H1 (cell line): ENCODE measurements at regions not wholly inside any gene's neighbourhood (a gene's known extent, or its start where the extent isn't known, plus 50 kb on each side); places are given as distances from the start of the nearest gene placed in this dataset.

ENCODE experiments used
- CTCF ChIA-PET: fragments of 300-600 bp; sonication (Branson Sonifier 250); formaldehyde crosslinking; loops from one replicate; lab custom pipeline; 2021; ENCODE audit not compliant: partially characterized antibody; lab: Charles Lee
- POLR2A ChIA-PET: fragments of 300-600 bp; sonication (Branson Sonifier 250); formaldehyde crosslinking; loops from one replicate; lab custom pipeline; 2021; ENCODE audit warnings: inconsistent platforms; ENCODE audit not compliant: partially characterized antibody; lab: Charles Lee
- DNase-seq, 2 experiments: peaks; one replicate each; pipeline versions ENCODE4 v3.0.0 to v3.0.0-alpha.2; 2010 to 2022; ENCODE audit warnings: low spot score in 2 of 2, low read depth in 1 of 2, mixed read lengths in 1 of 2
- FAIRE-seq: peaks from 2 replicates; lab custom pipeline; 2011; peaks lifted over from hg19 to GRCh38; lab: Jason Lieb, UNC
- H2AFZ ChIP-seq: 2 replicates; pipeline ENCODE4 v1.8.1; 2012; ENCODE audit warnings: low read length, inconsistent platforms
- H2AK5ac ChIP-seq: 2 replicates; pipeline ENCODE4 v1.6.1; 2013; ENCODE audit warnings: low read depth, low read length
- H2BK120ac ChIP-seq: replicated peaks from 2 replicates; pipeline ENCODE3; 2013; ENCODE audit warnings: low read depth, low read length, inconsistent platforms
- H2BK12ac ChIP-seq: 2 replicates; pipeline ENCODE4 v1.6.1; 2013; ENCODE audit warnings: low read depth, low read length
- H2BK15ac ChIP-seq: 2 replicates; pipeline ENCODE4 v1.6.1; 2013; ENCODE audit warnings: low read length
- H2BK20ac ChIP-seq: 2 replicates; pipeline ENCODE4 v1.6.1; 2013; ENCODE audit warnings: low read length
- H2BK5ac ChIP-seq: 2 replicates; pipeline ENCODE4 v1.6.1; 2013; ENCODE audit warnings: low read depth, low read length
- H3K14ac ChIP-seq: 2 replicates; pipeline ENCODE4 v1.6.1; 2013; ENCODE audit warnings: inconsistent platforms; ENCODE audit not compliant: insufficient read length
- H3K18ac ChIP-seq: 2 replicates; pipeline ENCODE4 v1.6.1; 2013; ENCODE audit warnings: low read length; ENCODE audit errors: extremely low read depth
- H3K23ac ChIP-seq: 2 replicates; pipeline ENCODE4 v1.6.1; 2013; ENCODE audit warnings: inconsistent platforms; ENCODE audit not compliant: insufficient read length
- H3K23me2 ChIP-seq: 2 replicates; pipeline ENCODE4 v1.6.1; 2013; ENCODE audit warnings: low read depth, low read length
- H3K27ac ChIP-seq: 2 replicates; pipeline ENCODE4 v1.6.1; 2011; ENCODE audit warnings: low read depth, low read length, inconsistent platforms
- H3K27me3 ChIP-seq, 4 experiments: replicated peaks in 1 of 4; 1 replicate in 1 of 4; 2 replicates in 3 of 4; pipeline versions ENCODE4 v1.6.1 to v1.8.1; 2011 to 2013; ENCODE audit warnings: low read length in 3 of 4, mild to moderate bottlenecking in 3 of 4, inconsistent platforms in 2 of 4, mixed read lengths in 2 of 4, moderate library complexity in 1 of 4; ENCODE audit not compliant: control insufficient read depth in 3 of 4, insufficient read depth in 3 of 4; ENCODE audit errors: extremely low read depth in 1 of 4
- H3K36me3 ChIP-seq, 4 experiments: 2 replicates each; pipeline versions ENCODE4 v1.6.1 to v1.8.1; 2011 to 2013; ENCODE audit warnings: mild to moderate bottlenecking in 4 of 4, low read length in 3 of 4, moderate library complexity in 2 of 4, control low read depth in 1 of 4, inconsistent platforms in 1 of 4; ENCODE audit not compliant: insufficient read depth in 4 of 4, control insufficient read depth in 2 of 4
- H3K4ac ChIP-seq: replicated peaks from 2 replicates; pipeline ENCODE3; 2013; ENCODE audit warnings: low read length, low read depth, mixed read lengths, inconsistent platforms; ENCODE audit not compliant: insufficient read length
- H3K4me1 ChIP-seq, 4 experiments: replicated peaks in 1 of 4; 1 replicate in 1 of 4; 2 replicates in 3 of 4; pipeline versions ENCODE4 v1.6.1 to v1.8.1; 2011 to 2013; ENCODE audit warnings: low read length in 3 of 4, inconsistent platforms in 2 of 4, mixed read lengths in 1 of 4; ENCODE audit not compliant: insufficient read depth in 4 of 4, control insufficient read depth in 3 of 4
- H3K4me2 ChIP-seq, 2 experiments: 2 replicates each; pipeline versions ENCODE4 v1.6.1 to v1.8.1; 2011 to 2013; ENCODE audit warnings: low read depth in 2 of 2, low read length in 2 of 2, control low read depth in 1 of 2, inconsistent platforms in 1 of 2, mild to moderate bottlenecking in 1 of 2; ENCODE audit not compliant: insufficient read depth in 1 of 2
- H3K4me3 ChIP-seq, 4 experiments: fragments of 200-600, 300-600 bp in 1 of 4; sonication (generic), shearing (Covaris generic), sonication (Bioruptor Twin) in 1 of 4; 2 replicates each; pipeline versions ENCODE4 v1.5.1 to v1.8.1; 2011 to 2016; ENCODE audit warnings: low read length in 4 of 4, low read depth in 3 of 4, control low read depth in 2 of 4, inconsistent platforms in 2 of 4, mild to moderate bottlenecking in 2 of 4, mixed read lengths in 1 of 4, moderate library complexity in 1 of 4; ENCODE audit not compliant: insufficient read depth in 2 of 4; ENCODE audit errors: extremely low read depth in 1 of 4
- H3K56ac ChIP-seq: replicated peaks from 2 replicates; pipeline ENCODE3; 2013; ENCODE audit warnings: low read depth, mild to moderate bottlenecking, mixed read lengths, low read length, inconsistent platforms; ENCODE audit not compliant: insufficient read length
- H3K79me1 ChIP-seq: 2 replicates; pipeline ENCODE4 v1.6.1; 2013; ENCODE audit warnings: low read depth, low read length, control low read depth
- H3K79me2 ChIP-seq, 2 experiments: 2 replicates each; pipeline versions ENCODE4 v1.6.1 to v1.8.1; 2012 to 2013; ENCODE audit warnings: low read length in 2 of 2, mild to moderate bottlenecking in 2 of 2, inconsistent platforms in 1 of 2; ENCODE audit not compliant: insufficient read depth in 2 of 2, control insufficient read depth in 1 of 2
- H3K9ac ChIP-seq, 4 experiments: replicated peaks in 1 of 4; 1 replicate in 1 of 4; 2 replicates in 3 of 4; pipeline versions ENCODE4 v1.6.1 to v1.8.1; 2011 to 2013; ENCODE audit warnings: low read depth in 3 of 4, low read length in 3 of 4, control low read depth in 2 of 4, mild to moderate bottlenecking in 2 of 4, moderate library complexity in 2 of 4, inconsistent platforms in 1 of 4; ENCODE audit errors: extremely low read depth in 1 of 4
- H3K9me3 ChIP-seq, 2 experiments: 2 replicates each; pipeline versions ENCODE4 v1.6.1 to v1.8.1; 2012 to 2013; ENCODE audit warnings: mild to moderate bottlenecking in 2 of 2, moderate library complexity in 2 of 2, control low read depth in 1 of 2, inconsistent platforms in 1 of 2, low read depth in 1 of 2, low read length in 1 of 2, mixed read lengths in 1 of 2; ENCODE audit not compliant: insufficient read depth in 2 of 2
- H4K20me1 ChIP-seq, 2 experiments: replicated peaks in 1 of 2; 2 replicates each; pipeline versions ENCODE3 to v1.8.1; 2011 to 2013; ENCODE audit warnings: inconsistent platforms in 2 of 2, low read length in 2 of 2, mild to moderate bottlenecking in 1 of 2; ENCODE audit not compliant: insufficient read depth in 2 of 2, control insufficient read depth in 1 of 2
- H4K5ac ChIP-seq: 2 replicates; pipeline ENCODE4 v1.6.1; 2013; ENCODE audit warnings: low read length, low read depth, mixed read lengths, inconsistent platforms; ENCODE audit not compliant: insufficient read length
- H4K8ac ChIP-seq: 2 replicates; pipeline ENCODE4 v1.8.0; 2013; ENCODE audit warnings: mild to moderate bottlenecking, moderate library complexity, low read length, inconsistent platforms; ENCODE audit not compliant: insufficient read depth; ENCODE audit errors: extremely low read depth
- H4K91ac ChIP-seq: replicated peaks from 2 replicates; pipeline ENCODE3; 2013; ENCODE audit warnings: low read length, mixed read lengths, inconsistent platforms; ENCODE audit not compliant: insufficient read length
- BCL11A ChIP-seq, 2 experiments: IDR thresholded peaks; one replicate each; pipeline ENCODE4 v1.6.1; 2011; ENCODE audit warnings: low read depth in 2 of 2, low read length in 2 of 2, mild to moderate bottlenecking in 2 of 2
- CBX5 ChIP-seq: fragments of 300-800, 300-1000 bp; sonication (generic); IDR thresholded peaks from 2 replicates; pipeline ENCODE4 v1.7.1; 2016; ENCODE audit warnings: antibody characterized with exemption, low read length, low read depth
- CBX8 ChIP-seq: fragments of 300-800, 300-1000 bp; sonication (generic); IDR thresholded peaks from 2 replicates; pipeline ENCODE4 v1.7.1; 2016; ENCODE audit warnings: low read depth, low read length, borderline replicate concordance
- CTBP2 ChIP-seq: IDR thresholded peaks from 2 replicates; pipeline ENCODE4 v1.7.0; 2011; ENCODE audit warnings: borderline replicate concordance, mild to moderate bottlenecking, moderate library complexity, mixed read lengths, low read length; ENCODE audit not compliant: insufficient read depth, insufficient read length
- EZH2 ChIP-seq: fragments of 200-600 bp; sonication (generic); IDR thresholded peaks from 2 replicates; pipeline ENCODE4 v1.7.1; 2012; ENCODE audit warnings: low read depth, mild to moderate bottlenecking, moderate library complexity, low read length, inconsistent platforms; ENCODE audit not compliant: severe bottlenecking
- GABPA ChIP-seq: IDR thresholded peaks from 2 replicates; pipeline ENCODE4 v1.6.1; 2011; ENCODE audit warnings: mild to moderate bottlenecking, low read length, moderate library complexity, borderline replicate concordance; ENCODE audit not compliant: insufficient read depth
- HDAC2 ChIP-seq, 2 experiments: fragments of 300-600 bp in 1 of 2; sonication (generic) in 1 of 2; IDR thresholded peaks; 2 replicates each; pipeline ENCODE4 v1.6.1; 2011 to 2012; ENCODE audit warnings: low read depth in 2 of 2, low read length in 2 of 2, mild to moderate bottlenecking in 2 of 2, moderate library complexity in 2 of 2, borderline replicate concordance in 1 of 2, inconsistent platforms in 1 of 2
- MAFK ChIP-seq: IDR thresholded peaks from 2 replicates; pipeline ENCODE4 v1.6.1; 2012; ENCODE audit warnings: low read depth, mild to moderate bottlenecking, improper control_type of control experiment, low read length
- RAD21 ChIP-seq, 2 experiments: IDR thresholded peaks in 1 of 2; conservative IDR thresholded peaks in 1 of 2; 2 replicates each; pipeline ENCODE4 v1.6.1; 2011; ENCODE audit warnings: low read depth in 2 of 2, low read length in 2 of 2, improper control_type of control experiment in 1 of 2, inconsistent platforms in 1 of 2, mild to moderate bottlenecking in 1 of 2, moderate library complexity in 1 of 2
- RFX5 ChIP-seq: IDR thresholded peaks from 2 replicates; pipeline ENCODE4 v1.6.1; 2011; ENCODE audit warnings: low read depth, low read length, improper control_type of control experiment, borderline replicate concordance
- RXRA ChIP-seq: IDR thresholded peaks from 2 replicates; pipeline ENCODE4 v1.6.1; 2011; ENCODE audit warnings: low read depth, mild to moderate bottlenecking, low read length, moderate library complexity; ENCODE audit not compliant: insufficient read depth
- TAF7 ChIP-seq: optimal IDR thresholded peaks from 2 replicates; pipeline ENCODE3; 2011; ENCODE audit warnings: low read depth, mild to moderate bottlenecking, inconsistent platforms, low read length, moderate library complexity, borderline replicate concordance
- WGBS, 2 experiments: shearing (Covaris generic) in 1 of 2; methylation state at CpG; one replicate each; pipeline versions ENCODE4 v1.1.6 to v1.1.7; 2013 to 2015; ENCODE audit warnings: low lambda C conversion rate in 2 of 2, mixed read lengths in 2 of 2, inconsistent platforms in 1 of 2, low coverage in 1 of 2, missing lambda C conversion rate in 1 of 2; ENCODE audit not compliant: insufficient replicate concordance in 2 of 2, insufficient coverage in 1 of 2, insufficient read length in 1 of 2; ENCODE audit errors: extremely low coverage in 1 of 2, missing lambda C conversion rate in 1 of 2; 5-methylcytosine and 5-hydroxymethylcytosine counted together

GRCh38 chr4:188989371-188989770 lies 850.1 kb downstream of the TRIML1 start (continued):
- TF ChIP-seq TAF7 = no peak

DNA sequence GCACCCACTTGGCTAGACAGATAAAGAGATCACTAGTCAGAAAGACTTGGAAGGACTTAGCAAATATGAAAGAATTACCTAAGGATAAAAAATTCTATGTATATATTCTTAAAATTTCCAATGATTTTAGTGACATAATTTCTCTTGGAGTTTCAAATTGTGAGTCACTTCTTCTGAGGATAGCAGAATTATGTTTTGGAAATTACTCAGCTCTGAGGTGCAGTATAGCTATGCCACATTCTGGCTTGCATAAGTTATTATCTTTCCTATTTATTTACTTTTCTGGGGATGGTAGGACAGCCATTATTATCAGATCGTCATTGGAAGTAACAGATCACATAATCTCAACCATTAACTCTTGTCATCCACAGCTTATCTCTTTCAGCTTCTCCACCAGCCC lies 853.5 kb downstream of the TRIML1 start:
- Histone ChIP-seq H3K9me3 (no peaks in the 10 kb centered on the region), H3K23ac (no peak overlapping the region), H3K27ac (no peak overlapping the region), H2BK120ac (no peak overlapping the region), H3K23me2 (no peaks in the 10 kb centered on the region), H3K4me1 (no peaks in the 10 kb centered on the region), H2BK5ac (no peak overlapping the region), H3K18ac (no peak overlapping the region)
- no peak for FAIRE-seq
- TF ChIP-seq MAFK (no peak), CTBP2 (no peak), GABPA (no peak), HDAC2 (IDR thresholded peaks at IDR 0.05; ENCODE audit: borderline replicate concordance in 1 of 2, low read depth in 2 of 2, low read length in 2 of 2) (no peak), CBX5 (no peak), RAD21 (IDR thresholded peaks at IDR 0.05 in 1 of 2, conservative IDR thresholded peaks at IDR 0.05 in 1 of 2; ENCODE audit: low read depth in 2 of 2, low read length in 2 of 2) (no peak), RFX5 (no peak), BCL11A (IDR thresholded peaks at IDR 0.05; ENCODE audit: low read depth in 2 of 2, low read length in 2 of 2) (no peak), EZH2 (no peak), CBX8 (no peak), RXRA (no peak)
- TF ChIP-seq, all 59 proteins: peak for 0
- Histone ChIP-seq H2BK12ac (no peak overlapping the region), H2BK15ac (no peak overlapping the region), H3K79me2 (no peaks in the 10 kb centered on the region), H3K14ac (no peak overlapping the region), H4K8ac (no peak overlapping the region), H3K4me2 (no peak overlapping the region), H3K79me1 (no peaks in the 10 kb centered on the region), H3K4ac (no peak overlapping the region), H4K91ac (no peak overlapping the region), H3K27me3 (no peaks in the 10 kb centered on the region), H3K36me3 (no peaks in the 10 kb centered on the region; a peak in 2 of 8 replicates), H3K56ac (no peak overlapping the region), H2AFZ (no peak overlapping the region), H2AK5ac (no peak overlapping the region), H4K5ac (no peak overlapping the region), H2BK20ac (no peak overlapping the region), H3K9ac (no peak overlapping the region), H3K4me3 (no peak overlapping the region), H4K20me1 (no peaks in the 10 kb centered on the region)
- ChIA-PET POLR2A (no interaction called here), CTCF (no interaction called here)
- WGBS, 2 experiments = 83% methylated on average over 1 of the region's 1 CpG; no CpG with 5 or more reads in 1 of the 2 experiments
- no peak for DNase-seq
